K562 (cell line): ENCODE measurements at regions not wholly inside any gene's neighbourhood (a gene's known extent, or its start where the extent isn't known, plus 50 kb on each side); places are given as distances from the start of the nearest gene placed in this dataset.

Experiments
- ATAC-seq: fragments of 200-7000 bp; cut with Tn5 transposase; 3 replicates; pipeline ENCODE4 v1.9.1; 2020; ENCODE audit warnings: moderate library complexity
- BruUV-seq: library from RNA; stranded (reverse); fragments of 400-500 nt; replicated peaks from 2 replicates; lab custom pipeline; 2021; lab: Mats Ljungman, UMichigan
- CTCF ChIA-PET: fragments of 300-600 bp; formaldehyde crosslinking; extraction: SDS; loops from one replicate; lab custom pipeline; 2021; ENCODE audit warnings: low intra/inter-chr PET ratio; lab: Yijun Ruan, JAX
- POLR2A ChIA-PET: fragments of 300-600, 350-650 bp; sonication (Branson Sonifier 250); formaldehyde crosslinking; extraction: SDS; loops from one replicate; lab custom pipeline; 2021; ENCODE audit warnings: antibody characterized with exemption, inconsistent platforms; lab: Yijun Ruan, JAX
- DNase-seq, 4 experiments: peaks; one replicate each; pipeline versions ENCODE4 v3.0.0 to v3.0.0-alpha.2; 2011 to 2018; ENCODE audit warnings: low spot score in 3 of 4, mixed read lengths in 3 of 4; ENCODE audit errors: extremely low read depth in 1 of 4
- FAIRE-seq: peaks from 2 replicates; lab custom pipeline; 2011; peaks lifted over from hg19 to GRCh38; lab: Jason Lieb, UNC
- H2AFZ ChIP-seq: 2 replicates; pipeline ENCODE4 v1.6.0; 2011; ENCODE audit warnings: low read depth, low read length, control low read depth, inconsistent platforms
- H3K27ac ChIP-seq: fragments of 200-600 bp; 3 replicates; pipeline ENCODE4 v1.8.0; 2011; ENCODE audit warnings: low read depth, mild to moderate bottlenecking, control low read depth, inconsistent platforms, low read length, moderate library complexity, mixed read lengths; ENCODE audit errors: extremely low read depth
- H3K27me3 ChIP-seq, 2 experiments: fragments of 300-600 bp in 1 of 2; 2 replicates in 1 of 2; 3 replicates in 1 of 2; pipeline versions ENCODE4 v1.6.0 to v1.8.0; 2011; ENCODE audit warnings: inconsistent platforms in 2 of 2, low read length in 2 of 2, mild to moderate bottlenecking in 1 of 2, mixed read lengths in 1 of 2, moderate library complexity in 1 of 2; ENCODE audit not compliant: control insufficient read depth in 2 of 2, insufficient read depth in 2 of 2
- H3K36me3 ChIP-seq: fragments of 300-600 bp; 3 replicates; pipeline ENCODE4 v1.8.0; 2011; ENCODE audit warnings: mild to moderate bottlenecking, low read length, inconsistent platforms; ENCODE audit not compliant: control insufficient read depth, insufficient read depth
- H3K4me1 ChIP-seq, 2 experiments: fragments of 200-600 bp in 1 of 2; replicated peaks in 1 of 2; 2 replicates in 1 of 2; 3 replicates in 1 of 2; pipeline versions ENCODE4 v1.5.1 to v1.8.0; 2011; ENCODE audit warnings: inconsistent platforms in 2 of 2, low read length in 2 of 2, mild to moderate bottlenecking in 1 of 2, mixed read lengths in 1 of 2, moderate library complexity in 1 of 2; ENCODE audit not compliant: control insufficient read depth in 2 of 2, insufficient read depth in 2 of 2
- H3K4me2 ChIP-seq: 2 replicates; pipeline ENCODE4 v1.6.1; 2011; ENCODE audit warnings: low read length, control low read depth, inconsistent platforms, mixed read lengths; ENCODE audit not compliant: insufficient read depth
- H3K4me3 ChIP-seq: fragments of 200-600 bp; sonication (generic), shearing (Covaris generic); 2 replicates; pipeline ENCODE4 v1.5.1; 2016; ENCODE audit warnings: control low read depth, inconsistent platforms
- H3K79me2 ChIP-seq: fragments of 200-600 bp; 3 replicates; pipeline ENCODE4 v1.8.0; 2011; ENCODE audit warnings: low read length, inconsistent platforms; ENCODE audit not compliant: control insufficient read depth, insufficient read depth
- H3K9ac ChIP-seq, 2 experiments: 2 replicates each; pipeline versions ENCODE4 v1.6.0 to v1.6.1; 2011; ENCODE audit warnings: low read depth in 2 of 2, low read length in 2 of 2, control low read depth in 1 of 2, inconsistent platforms in 1 of 2, mild to moderate bottlenecking in 1 of 2, mixed read lengths in 1 of 2; ENCODE audit not compliant: insufficient read depth in 1 of 2
- H3K9me1 ChIP-seq: one replicate; pipeline ENCODE4 v1.6.0; 2011; ENCODE audit warnings: inconsistent platforms, mild to moderate bottlenecking, low read length, moderate library complexity; ENCODE audit not compliant: control insufficient read depth, insufficient read depth
- H3K9me3 ChIP-seq: replicated peaks from 2 replicates; pipeline ENCODE4 v1.5.1; 2011; ENCODE audit warnings: low read depth, low read length, inconsistent platforms; ENCODE audit not compliant: control insufficient read depth, insufficient read depth
- H4K20me1 ChIP-seq: replicated peaks from 2 replicates; pipeline ENCODE4 v1.6.1; 2011; ENCODE audit warnings: low read length, inconsistent platforms, mixed read lengths; ENCODE audit not compliant: control insufficient read depth, insufficient read depth
- BCOR ChIP-seq: fragments of 450-650 bp; IDR thresholded peaks from 2 replicates; pipeline ENCODE4 v1.6.1; 2016
- ETS2 ChIP-seq: IDR thresholded peaks from 2 replicates; pipeline ENCODE4 v1.6.1; 2016; ENCODE audit warnings: borderline replicate concordance, missing genetic modification characterization, mild to moderate bottlenecking, moderate library complexity, missing compliant biosample characterization; ENCODE audit not compliant: poor library complexity, severe bottlenecking
- HOXB6 ChIP-seq: fragments of 250-450 bp; sonication (Bioruptor Pico); IDR thresholded peaks from 2 replicates; pipeline ENCODE4 v1.5.1; 2022; ENCODE audit warnings: mild to moderate bottlenecking, borderline replicate concordance
- KDM5B ChIP-seq: fragments of 200-600 bp; sonication (generic); IDR thresholded peaks from 2 replicates; pipeline ENCODE4 v1.6.1; 2012; ENCODE audit warnings: low read depth, mild to moderate bottlenecking, moderate library complexity, low read length, control low read depth, inconsistent platforms; ENCODE audit not compliant: insufficient replicate concordance
- MAFK ChIP-seq: IDR thresholded peaks from 2 replicates; pipeline ENCODE4 v1.6.1; 2011; ENCODE audit warnings: low read length, improper control_type of control experiment
- NCOA6 ChIP-seq: fragments of 450-650 bp; IDR thresholded peaks from 2 replicates; pipeline ENCODE4 v1.6.1; 2017; ENCODE audit warnings: mild to moderate bottlenecking
- SLC30A9 ChIP-seq: fragments of 250-450 bp; sonication (Bioruptor Pico); IDR thresholded peaks from 2 replicates; pipeline ENCODE4 v1.8.0; 2022; ENCODE audit warnings: mild to moderate bottlenecking, moderate library complexity
- SRSF3 ChIP-seq: fragments of 200-400 bp; formaldehyde crosslinking; IDR thresholded peaks from 2 replicates; pipeline ENCODE4 v1.6.1; 2016; ENCODE audit warnings: mild to moderate bottlenecking, low read length, moderate library complexity; ENCODE audit not compliant: insufficient read depth
- TAF9B ChIP-seq: fragments of 450-650 bp; IDR thresholded peaks from 2 replicates; pipeline ENCODE4 v1.6.1; 2018; ENCODE audit warnings: mild to moderate bottlenecking; ENCODE audit not compliant: partially characterized antibody
- TOE1 ChIP-seq, 2 experiments: fragments of 450-650 bp in 1 of 2; sonication (generic) in 1 of 2; formaldehyde crosslinking in 1 of 2; IDR thresholded peaks; 2 replicates each; pipeline versions ENCODE4 v1.7.1 to v1.8.0; 2016 to 2022; ENCODE audit warnings: borderline replicate concordance in 2 of 2, mild to moderate bottlenecking in 2 of 2, antibody characterized with exemption in 1 of 2, inconsistent platforms in 1 of 2, low read depth in 1 of 2, missing genetic modification reagents in 1 of 2, moderate library complexity in 1 of 2
- ZNF354B ChIP-seq: fragments of 250-450 bp; sonication (Bioruptor Pico); IDR thresholded peaks from 2 replicates; pipeline ENCODE4 v1.4.0; 2020
- ZNF444 ChIP-seq: fragments of 250-450 bp; sonication (Bioruptor Pico); IDR thresholded peaks from 2 replicates; pipeline ENCODE4 v1.4.0; 2020; ENCODE audit warnings: mild to moderate bottlenecking, moderate library complexity
- ZNF764 ChIP-seq: fragments of 250-450 bp; sonication (Bioruptor Pico); IDR thresholded peaks from 2 replicates; pipeline ENCODE4 v1.4.0; 2020; ENCODE audit warnings: low read depth, mild to moderate bottlenecking, moderate library complexity
- WGBS: fragments of 100-300 bp; shearing (Covaris generic); methylation state at CpG from one replicate; pipeline ENCODE4 v1.1.6; 2016; ENCODE audit warnings: low coverage, mixed read lengths; ENCODE audit not compliant: insufficient coverage; ENCODE audit errors: missing lambda C conversion rate; 5-methylcytosine and 5-hydroxymethylcytosine counted together
- in situ Hi-C: fragments of 300-500 bp; cut with MboI; formaldehyde crosslinking; loops from 4 replicates; pipeline ENCODE4 v1.15.0; 2018; ENCODE audit warnings: inconsistent platforms, mixed read lengths
- intact Hi-C: fragments of 100-400 bp; cut with micrococcal nuclease; formaldehyde crosslinking; loops from 2 replicates; pipeline ENCODE4 v1.14.2; 2022
- TF ChIP-seq, protein P1 (sequence below): IDR thresholded peaks from 2 replicates; pipeline ENCODE4 v1.6.1; 2012; ENCODE audit warnings: low read depth, low read length, improper control_type of control experiment, borderline replicate concordance

GRCh38 chr20:11539450-11539849 is 378.2 kb upstream of the BTBD3 start:
- Histone ChIP-seq H3K27ac (no peak overlapping the region), H3K36me3 (no peaks in the 10 kb centered on the region), H3K79me2 (no peaks in the 10 kb centered on the region), H3K4me3 (no peak overlapping the region), H3K9ac (no peak overlapping the region), H3K4me1 (no peaks in the 10 kb centered on the region), H3K9me3 (no peaks in the 10 kb centered on the region), H2AFZ (no peak overlapping the region), H4K20me1 (no peaks in the 10 kb centered on the region), H3K9me1 (no peaks in the 10 kb centered on the region), H3K4me2 (no peak overlapping the region), H3K27me3 (no peaks in the 10 kb centered on the region)
- DNase-seq (no peak), ATAC-seq (no peak), FAIRE-seq (no peak)
- intact Hi-C loops (no loop called here), in situ Hi-C loops (no loop called here)
- CTCF ChIA-PET, result no interaction called here
- POLR2A ChIA-PET, result no interaction called here
- no TSS peak for BruUV-seq
- WGBS, result 0% methylated on average over 1 of the region's 4 CpGs
- TF ChIP-seq TOE1 (IDR thresholded peaks at IDR 0.05; ENCODE audit: borderline replicate concordance), result no peak
- no peak for TF ChIP-seq TOE1 (CRISPR knock-in tag; IDR thresholded peaks at IDR 0.05; ENCODE audit: borderline replicate concordance, low read depth)
- TF ChIP-seq TAF9B, result no peak
- no peak for TF ChIP-seq ETS2 (tag)
- TF ChIP-seq SLC30A9 (CRISPR knock-in tag), result no peak
- no peak for TF ChIP-seq NCOA6
- no peak for TF ChIP-seq ZNF354B (CRISPR knock-in tag)
- no peak for TF ChIP-seq HOXB6 (CRISPR knock-in tag)
- no peak for TF ChIP-seq SRSF3
- no peak for TF ChIP-seq BCOR
- no peak for TF ChIP-seq KDM5B
- TF ChIP-seq, protein P1, sequence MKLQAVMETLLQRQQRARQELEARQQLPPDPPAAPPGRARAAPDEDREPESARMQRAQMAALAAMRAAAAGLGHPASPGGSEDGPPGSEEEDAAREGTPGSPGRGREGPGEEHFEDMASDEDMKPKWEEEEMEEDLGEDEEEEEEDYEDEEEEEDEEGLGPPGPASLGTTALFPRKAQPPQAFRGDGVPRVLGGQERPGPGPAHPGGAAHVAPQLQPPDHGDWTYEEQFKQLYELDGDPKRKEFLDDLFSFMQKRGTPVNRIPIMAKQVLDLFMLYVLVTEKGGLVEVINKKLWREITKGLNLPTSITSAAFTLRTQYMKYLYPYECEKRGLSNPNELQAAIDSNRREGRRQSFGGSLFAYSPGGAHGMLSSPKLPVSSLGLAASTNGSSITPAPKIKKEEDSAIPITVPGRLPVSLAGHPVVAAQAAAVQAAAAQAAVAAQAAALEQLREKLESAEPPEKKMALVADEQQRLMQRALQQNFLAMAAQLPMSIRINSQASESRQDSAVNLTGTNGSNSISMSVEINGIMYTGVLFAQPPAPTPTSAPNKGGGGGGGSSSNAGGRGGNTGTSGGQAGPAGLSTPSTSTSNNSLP, result no peak
- no peak for TF ChIP-seq ZNF444 (CRISPR knock-in tag)
- no peak for TF ChIP-seq MAFK
- TF ChIP-seq ZNF764, result no peak
